Fibroblast of skin of left biceps (primary cell): ENCODE measurements at regions not wholly inside any gene's neighbourhood (a gene's known extent, or its start where the extent isn't known, plus 50 kb on each side); places are given as distances from the start of the nearest gene placed in this dataset.
"Not testable (repeated sequence)": the region's sequence is repeated elsewhere in the genome, so short reads cannot be mapped to it uniquely, and the experiment has no call there.

ENCODE experiments used
- DNase-seq, 2 experiments: peaks; one replicate each; pipeline ENCODE4 v3.0.0-alpha.2; 2013; ENCODE audit warnings: low read depth in 2 of 2

DNA sequence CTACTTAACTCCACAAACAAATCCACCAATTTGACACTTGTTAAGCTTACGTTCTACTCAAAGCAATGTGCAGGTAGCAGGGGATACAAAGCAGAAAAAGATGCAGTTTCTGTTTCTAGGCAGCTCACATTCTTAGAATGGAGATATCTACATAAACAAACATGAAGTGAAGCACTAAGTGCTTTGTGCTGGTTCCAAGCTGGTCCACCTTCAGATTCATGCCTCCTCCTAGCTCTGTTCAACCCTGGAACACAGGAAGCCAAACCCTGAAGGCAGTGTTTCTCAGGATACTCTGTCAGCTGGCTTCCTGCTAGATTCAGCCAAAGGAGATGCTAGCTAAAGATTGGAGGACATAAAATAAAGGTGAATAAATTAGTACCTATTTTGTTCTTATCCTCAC lies 55.3 kb upstream of the NOL4 start:
- DNase-seq, result no peak

DNA sequence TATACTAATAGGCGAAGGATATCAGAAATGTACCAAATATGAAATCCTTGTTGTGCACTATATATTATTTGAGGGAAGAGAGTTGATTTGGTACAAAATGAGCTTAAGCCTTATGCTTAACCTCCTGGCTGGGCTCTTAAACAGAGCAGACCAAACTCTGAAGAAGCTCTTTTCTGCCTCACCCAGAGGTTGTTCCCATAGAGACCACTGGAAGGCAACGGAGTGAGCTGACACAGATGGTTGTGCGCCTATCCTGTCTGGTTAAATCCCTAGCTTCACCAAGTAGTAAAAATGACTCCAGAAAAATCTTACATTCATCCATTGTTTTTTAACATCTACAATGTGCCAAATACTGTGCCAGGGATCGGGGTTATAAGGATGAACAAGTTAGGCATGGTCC lies 55.9 kb upstream of the NOL4 start:
- no peak for DNase-seq

DNA sequence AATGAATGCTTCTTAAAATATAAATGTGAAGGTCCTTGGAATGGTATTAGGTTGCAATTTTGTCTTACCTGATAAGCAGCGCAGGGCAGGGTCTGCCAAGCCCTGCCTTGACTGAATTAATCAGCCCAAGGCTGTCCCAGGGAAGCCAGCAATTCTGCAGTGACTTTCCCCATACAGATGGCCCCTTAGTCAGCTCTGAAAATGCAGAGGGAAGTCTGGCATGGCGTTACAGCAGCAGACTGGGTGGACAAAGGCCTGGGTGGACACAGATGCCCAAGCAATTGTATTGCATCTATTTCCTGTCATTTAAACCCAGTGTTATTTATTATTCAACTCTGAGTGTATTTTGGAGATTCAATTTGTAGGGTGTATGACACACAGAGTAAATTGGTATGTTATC lies 56.6 kb upstream of the NOL4 start:
- DNase-seq, result no peak

DNA sequence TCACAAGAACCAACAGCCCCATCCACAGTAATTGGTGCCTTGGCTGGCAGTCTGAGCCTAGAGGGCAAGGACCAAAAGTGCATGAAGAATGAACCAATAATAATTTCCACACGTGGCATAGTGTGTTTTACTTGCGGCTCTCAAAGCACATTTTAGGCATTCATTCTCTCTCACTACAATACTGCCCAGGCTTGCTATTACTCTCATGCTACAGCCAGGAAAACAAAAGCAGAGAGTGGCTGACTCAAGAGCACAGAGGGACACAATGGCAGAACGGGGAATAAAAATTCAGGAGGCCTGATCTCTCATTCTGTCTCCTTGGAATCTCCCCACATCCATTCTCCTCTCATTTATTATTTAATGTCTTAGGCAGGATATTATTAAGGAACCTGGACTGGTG lies 57.0 kb upstream of the NOL4 start:
- no peak for DNase-seq

DNA sequence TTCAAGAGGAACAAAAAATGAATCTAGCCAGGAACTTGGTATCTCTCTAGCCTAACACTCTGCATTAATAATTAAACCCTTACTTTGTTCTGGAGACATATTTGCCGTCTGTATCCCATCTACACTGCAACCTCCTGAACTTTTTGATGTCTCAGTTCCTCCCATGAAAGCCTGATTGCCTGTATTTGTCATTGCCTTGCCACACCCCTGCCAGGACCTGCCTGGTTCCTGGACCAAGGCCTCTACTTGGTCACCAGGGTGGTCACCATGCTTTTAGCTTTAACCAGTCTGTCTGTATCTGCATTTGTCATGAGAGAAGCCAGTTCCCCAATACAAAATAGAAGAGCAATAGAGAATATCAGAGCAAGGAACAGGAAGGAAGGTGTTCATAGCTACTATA lies 58.8 kb upstream of the NOL4 start:
- DNase-seq, result no peak

DNA sequence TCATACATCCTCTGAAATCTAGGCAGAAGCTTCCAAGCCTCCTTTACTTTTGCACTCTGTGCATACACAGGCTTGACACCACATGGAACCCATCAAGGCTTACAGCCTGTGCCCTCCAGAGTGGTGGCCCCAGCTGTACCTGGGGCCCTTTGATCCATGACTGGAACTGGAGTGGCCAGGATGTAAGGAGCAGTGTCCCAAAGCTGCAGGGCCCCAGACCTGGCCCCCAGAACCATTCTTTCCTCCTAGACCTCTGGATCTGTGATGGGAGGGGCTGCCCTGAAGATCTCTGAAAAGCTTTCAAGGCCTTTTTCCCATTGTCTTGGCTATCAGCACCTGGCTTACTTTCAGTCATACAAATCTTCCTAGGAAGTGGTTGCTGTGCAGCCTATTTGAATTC lies 63.1 kb upstream of the NOL4 start:
- no peak for DNase-seq

DNA sequence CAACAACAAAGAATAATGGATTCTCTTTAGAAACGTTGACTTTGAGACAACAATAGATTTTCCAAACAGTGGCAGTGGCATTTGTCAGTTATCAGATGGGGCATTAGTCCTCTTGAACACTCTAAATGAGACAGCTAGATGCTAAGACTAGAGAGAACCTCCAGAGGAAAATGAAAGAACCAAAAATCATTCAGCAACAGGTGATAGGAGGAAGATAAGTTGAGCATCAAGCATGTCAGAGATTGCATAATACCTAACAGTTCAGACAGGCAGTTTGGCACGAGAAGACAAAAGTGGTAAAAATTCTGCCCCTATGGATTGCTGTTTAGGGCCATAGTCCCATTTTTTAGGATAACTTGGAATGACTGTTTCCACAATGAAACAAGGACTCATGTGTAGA lies 67.9 kb upstream of the NOL4 start:
- no peak for DNase-seq

DNA sequence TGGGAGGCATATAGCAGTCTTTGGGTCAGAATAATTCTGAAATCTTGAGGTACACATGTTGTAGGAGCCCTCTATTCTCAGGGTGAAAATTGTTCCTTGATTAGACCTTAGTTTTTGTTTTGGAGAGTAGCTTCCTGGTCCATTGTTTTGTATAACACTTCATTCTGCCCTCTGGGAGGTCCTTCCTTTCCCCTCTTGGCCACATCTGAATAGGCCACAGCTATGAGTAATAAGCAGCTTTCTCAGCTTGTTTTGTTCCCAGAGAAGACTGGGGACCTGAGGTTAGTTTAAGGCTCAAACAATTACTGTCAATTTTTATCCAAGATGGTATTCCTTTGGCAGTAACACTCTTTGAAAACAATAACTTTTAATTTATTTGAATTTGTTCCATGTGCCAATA lies 72.6 kb upstream of the NOL4 start:
- no peak for DNase-seq

DNA sequence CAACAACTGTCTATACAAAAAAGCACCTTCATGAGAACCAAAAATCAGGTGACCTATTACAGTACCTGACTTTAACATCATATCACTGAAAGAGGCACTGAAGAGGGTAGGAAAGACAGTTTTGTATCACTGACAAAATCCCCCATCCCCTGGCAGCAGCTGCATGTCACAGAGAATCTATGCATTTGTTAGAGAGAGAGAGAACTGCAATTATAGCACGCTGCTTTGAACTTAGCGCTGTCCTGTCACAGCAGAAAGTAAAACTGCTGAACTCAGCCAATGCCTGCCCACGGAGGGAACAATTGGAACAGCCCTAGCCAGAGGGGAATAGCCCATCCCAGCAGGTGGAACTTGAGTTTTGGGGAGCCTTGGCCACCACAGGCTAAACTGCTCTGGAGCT lies 75.1 kb upstream of the NOL4 start:
- no peak for DNase-seq

DNA sequence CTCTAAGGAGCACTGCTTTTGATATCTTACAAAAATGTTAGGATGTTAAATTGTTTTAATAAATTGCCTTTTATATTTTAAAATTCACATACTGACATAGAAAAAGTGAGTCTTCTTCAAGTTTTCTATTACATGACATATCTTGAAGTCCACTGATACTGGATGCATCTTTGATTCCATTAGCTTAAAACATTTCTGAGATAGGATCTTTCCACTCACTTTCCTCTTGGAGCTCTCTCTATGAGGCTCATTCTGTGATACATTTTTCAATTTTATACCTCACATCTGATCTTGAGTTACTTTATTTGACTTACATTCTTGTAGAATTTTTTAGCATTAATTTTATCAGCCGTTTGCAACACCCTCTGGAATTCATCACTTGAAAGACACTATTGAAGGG lies 86.8 kb upstream of the NOL4 start:
- no peak for DNase-seq

DNA sequence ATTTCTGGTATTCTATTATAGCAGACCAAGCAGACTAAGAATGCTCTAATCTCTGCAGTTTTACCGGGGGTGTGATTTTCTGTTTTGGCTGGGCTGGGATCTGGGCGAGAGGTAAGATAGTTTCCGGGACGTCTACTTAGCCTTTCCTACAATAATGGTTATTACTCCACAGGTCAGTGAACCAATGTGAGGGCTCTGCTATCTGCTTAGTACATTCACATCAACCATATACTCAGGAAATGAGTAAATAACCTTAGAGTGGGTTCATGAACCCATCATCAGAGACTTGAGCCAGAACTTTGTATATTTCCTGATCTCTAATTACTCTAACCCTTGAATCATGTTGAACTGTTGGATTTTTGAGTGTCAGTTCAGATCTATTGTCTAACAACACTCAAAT lies 90.1 kb upstream of the NOL4 start:
- DNase-seq, result no peak

DNA sequence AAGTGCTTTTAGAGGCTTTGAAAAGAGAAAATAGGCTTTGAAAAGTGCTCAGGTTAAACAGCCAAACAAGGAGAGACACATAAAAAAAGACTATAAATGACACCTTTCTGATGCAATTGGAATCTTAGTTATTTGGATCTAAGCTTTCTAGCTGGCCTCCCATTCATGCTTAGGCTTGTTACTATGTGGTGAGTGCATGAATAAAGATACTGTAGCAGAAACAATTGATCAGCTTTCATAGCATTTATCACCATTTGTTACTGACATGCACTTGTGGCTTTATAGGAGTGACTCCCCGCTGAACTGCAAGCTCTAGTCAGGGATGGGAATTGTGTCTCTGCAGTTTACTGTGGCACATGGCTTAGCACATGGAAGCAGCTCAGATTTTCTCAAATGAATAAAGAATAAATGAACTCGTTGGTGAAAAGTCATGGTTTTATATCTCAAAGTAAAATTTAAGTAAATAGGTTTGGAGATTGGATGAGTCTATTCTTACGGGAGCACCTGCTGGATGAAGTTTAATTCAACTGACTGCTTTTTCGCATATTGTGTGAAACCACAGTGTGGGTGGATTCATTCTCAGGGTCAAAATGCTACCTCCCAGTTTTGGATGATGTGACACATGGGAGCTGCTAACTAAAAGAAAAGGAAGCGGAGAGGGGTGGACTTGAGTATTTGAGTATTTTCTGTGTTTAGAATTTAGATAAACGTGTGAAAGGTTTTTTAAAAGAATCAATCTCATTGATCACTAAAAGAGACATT lies 91.1 kb upstream of the NOL4 start:
- no peak for DNase-seq

DNA sequence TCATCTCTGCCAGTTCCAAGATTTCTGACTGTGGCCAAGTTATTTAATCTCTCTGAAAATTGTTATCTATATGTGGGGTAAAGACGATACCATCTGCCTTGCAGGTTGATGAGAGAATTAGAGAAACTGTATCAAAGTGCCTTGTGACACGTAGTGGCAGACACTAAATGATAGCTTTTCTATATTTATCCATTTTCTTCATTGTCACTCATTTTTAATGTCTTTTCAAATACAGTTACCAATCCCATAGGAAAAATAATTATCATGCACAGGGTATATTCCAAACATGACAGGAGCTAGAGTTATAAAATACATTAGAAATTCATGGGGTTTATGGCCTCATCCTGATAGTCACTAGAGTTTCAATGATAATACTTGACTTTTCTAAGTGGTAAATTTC lies 95.6 kb upstream of the NOL4 start:
- DNase-seq, result no peak

DNA sequence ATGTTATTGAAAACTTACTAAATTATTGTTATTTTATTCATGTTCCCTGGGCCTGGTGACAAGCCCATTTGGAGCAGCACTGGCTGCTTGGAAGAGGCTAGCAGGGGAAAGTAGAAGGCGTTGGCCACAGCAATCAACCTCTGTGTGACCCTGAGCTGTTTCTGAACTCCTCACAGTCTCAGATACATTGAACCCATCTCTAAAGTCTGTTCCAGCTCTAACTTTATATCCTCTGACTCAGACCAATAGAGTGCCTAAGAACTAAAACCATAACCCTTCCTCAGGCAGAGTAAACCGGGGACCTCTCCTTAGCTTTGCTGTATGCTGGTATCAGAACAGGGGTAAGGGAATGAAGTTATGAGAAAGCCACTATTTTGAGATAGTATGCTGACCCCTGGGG lies 96.4 kb upstream of the NOL4 start:
- DNase-seq, result no peak

DNA sequence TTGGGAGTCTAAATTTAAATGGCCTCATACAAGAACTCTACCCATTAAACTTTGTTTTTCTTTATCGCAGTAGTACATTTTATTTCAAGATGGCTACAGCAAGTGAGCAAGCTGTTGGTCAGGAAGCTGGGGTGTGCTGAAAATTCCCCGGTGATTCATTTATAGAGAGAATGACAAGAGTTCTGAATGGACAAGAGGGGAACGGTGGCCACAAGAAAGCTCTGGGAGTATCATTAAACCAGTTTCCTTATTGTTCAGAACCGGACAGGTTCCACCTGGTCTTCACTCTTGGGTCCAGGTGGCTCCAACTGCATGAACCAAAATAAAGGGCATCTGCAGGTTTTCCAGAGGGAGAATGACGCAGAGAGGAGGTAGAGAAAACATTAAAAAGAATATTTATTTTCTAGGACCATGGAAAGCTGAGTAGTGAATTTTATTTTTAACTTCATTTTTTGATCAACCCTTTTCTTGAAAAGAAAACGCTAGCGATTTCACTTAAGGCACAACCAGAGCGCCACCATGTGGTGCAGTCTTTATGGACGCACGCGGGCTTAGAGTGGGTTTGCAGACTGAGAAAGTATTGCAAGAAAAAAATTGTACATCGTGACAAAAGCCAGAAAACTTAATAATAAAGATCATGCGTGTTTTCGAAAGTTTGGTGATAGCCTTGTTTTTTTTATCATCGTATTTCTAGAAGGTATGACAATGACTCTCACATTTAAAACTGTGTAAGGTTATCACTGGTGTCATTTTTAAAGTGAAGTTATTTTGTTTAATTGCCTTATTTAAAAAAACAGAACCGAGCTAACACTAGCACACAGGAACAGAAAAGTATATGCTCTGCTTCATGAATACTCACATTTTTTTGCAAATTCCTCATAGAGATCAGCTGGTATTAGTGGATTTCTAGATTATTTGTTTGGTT lies 97.9 kb upstream of the NOL4 start:
- DNase-seq, result peak; percentile 7 to 9

DNA sequence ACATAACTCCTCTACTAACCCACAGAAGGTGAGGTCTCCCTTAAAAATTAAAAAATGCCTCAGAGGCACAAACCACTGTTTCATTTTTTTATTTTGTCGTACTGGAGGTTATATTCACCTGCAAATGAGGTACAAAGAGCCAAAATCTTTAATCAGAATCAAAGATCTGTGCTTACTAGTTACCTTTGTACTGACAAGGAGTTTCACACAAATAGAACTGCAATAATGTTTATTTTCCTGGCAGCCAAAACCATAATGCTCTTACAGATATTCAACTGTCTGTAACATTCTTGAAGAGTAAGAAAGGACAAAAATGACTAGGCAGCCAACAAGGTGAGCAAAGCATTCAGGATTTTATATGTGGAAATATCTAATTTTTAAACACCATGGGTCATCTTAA lies 105.1 kb upstream of the NOL4 start:
- no peak for DNase-seq

DNA sequence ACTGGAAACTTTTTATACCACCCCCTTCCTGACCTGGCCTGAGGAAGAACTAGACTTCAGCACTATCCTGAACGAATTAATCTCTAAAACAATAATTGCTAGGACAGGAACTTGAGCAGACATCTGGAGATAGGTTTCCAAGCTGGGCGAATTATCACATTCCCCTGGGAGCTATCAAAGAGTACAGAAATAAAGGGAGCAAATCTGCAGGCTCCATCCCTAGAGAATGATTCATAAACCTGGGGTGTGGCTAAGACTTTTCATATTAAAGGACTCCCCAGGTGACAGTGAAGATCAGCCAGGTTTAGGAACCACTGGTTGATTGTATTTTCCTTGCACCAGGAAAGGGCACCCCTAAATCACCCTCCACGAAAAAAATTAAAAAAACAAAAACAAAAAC lies 105.6 kb upstream of the NOL4 start:
- no peak for DNase-seq

DNA sequence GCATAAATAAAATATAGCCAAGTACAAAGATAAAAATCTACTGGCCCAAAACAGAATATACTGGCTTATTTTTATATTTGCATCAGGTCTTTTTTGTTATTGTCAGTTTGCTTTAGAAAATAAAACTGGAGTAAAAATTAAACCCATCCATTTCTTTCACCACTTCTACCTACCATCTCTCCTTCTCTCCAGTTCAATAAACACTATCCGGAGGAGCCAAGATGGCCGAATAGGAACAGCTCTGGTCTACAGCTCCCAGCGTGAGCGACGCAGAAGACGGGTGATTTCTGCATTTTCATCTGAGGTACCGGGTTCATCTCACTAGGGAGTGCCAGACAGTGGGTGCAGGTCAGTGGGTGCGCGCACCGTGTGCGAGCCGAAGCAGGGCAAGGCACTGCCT lies 106.2 kb upstream of the NOL4 start:
- DNase-seq, result not testable (repeated sequence)

DNA sequence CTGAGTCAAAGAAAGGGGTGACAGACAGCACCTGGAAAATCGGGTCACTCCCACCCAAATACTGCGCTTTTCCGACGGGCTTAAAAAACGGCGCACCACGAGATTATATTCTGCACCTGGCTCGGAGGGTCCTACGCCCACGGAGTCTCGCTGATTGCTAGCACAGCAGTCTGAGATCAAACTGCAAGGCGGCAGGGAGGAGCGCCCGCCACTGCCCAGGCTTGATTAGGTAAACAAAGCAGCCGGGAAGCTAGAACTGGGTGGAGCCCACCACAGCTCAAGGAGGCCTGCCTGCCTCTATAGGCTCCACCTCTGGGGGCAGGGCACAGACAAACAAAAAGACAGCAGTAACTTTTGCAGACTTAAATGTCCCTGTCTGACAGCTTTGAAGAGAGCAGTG lies 106.6 kb upstream of the NOL4 start:
- not testable (repeated sequence) for DNase-seq

DNA sequence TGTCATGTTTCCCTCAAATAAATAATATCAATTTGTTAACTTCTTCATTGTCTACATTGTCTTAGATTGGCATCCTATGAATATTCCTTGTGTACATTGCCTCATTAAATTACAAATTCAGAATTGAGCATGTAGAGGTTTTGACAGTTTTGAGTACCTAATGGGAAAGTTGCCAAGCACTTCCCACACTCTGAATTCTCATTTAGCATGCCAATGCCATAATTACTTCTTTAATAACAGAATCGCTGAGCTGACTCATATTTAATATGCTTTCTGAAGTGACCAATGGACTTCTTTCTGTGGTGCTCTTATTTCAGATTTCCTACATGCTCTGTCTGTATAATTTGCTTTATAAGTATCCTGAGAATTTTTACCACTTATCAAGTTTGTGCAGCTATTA lies 114.4 kb upstream of the NOL4 start:
- no peak for DNase-seq

DNA sequence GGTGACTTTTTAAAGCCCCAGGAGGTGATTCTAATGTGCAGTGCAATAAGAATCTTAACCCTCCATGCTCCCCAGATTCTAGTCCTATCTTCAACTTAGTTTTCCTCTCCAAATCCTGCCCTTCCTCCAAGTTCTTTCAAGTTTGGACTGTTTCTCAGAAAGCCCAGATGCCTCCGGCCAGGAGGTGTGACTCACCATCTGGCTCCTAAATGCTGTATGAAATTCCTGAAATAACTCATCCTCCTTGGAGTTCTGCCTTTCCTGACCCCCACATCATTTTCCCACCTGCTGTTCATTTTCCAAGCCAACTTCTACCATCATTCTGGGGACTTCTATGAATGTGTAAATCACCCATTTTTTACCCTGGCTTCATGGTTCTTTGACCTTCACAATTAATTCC lies 118.2 kb upstream of the NOL4 start:
- DNase-seq, result peak; percentile 16 to 20

DNA sequence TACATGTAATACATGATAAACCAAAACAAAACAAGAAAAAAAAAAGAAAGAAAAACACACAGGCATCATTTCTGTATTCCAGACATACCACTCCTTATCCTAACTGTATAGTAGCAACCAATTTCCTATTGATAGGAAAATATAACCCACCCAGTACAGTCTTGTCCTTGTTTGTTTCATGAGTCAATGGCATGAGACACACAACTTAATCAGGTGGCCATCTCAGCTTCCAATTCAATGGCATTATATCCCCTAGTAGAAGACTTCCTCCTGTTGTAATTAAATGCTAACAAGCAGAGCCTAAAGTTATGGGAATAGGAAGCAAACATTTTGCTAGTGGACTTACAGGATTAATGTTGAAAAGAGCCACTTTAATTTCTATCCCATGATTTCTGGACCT lies 121.0 kb upstream of the NOL4 start:
- no peak for DNase-seq

DNA sequence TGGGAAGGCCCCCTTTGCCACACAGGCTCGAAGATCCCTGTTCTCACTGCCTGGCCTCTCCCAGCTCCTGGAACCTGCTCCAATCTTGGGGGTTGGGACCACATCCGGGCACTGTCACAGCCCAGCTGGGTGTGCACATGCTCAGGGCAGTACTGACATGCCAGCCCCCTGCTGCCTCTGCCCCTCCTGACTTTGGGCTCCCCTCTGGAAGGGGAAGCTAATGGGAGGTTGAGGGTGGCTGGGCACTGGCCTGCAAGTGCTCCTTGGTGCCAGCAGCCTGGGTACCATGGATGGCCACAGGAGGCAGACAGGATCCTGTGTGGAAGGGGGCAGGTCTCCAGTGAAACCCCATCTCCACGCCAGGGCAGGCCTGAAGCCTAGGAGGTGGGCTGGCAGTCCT lies 126.1 kb upstream of the NOL4 start:
- no peak for DNase-seq
